Heart right ventricle (tissue), 16 donors: ENCODE measurements at regions not wholly inside any gene's neighbourhood (a gene's known extent, or its start where the extent isn't known, plus 50 kb on each side); places are given as distances from the start of the nearest gene placed in this dataset.

Experiments used
- ATAC-seq, 8 donors: fragments of 200-7000 bp; cut with Tn5 transposase; one replicate each; pipeline ENCODE4 v1.9.1; 2020; ENCODE audit warnings: mild to moderate bottlenecking in 8 of 8, moderate library complexity in 8 of 8, moderate number of reproducible peaks in 1 of 8
- DNase-seq, 2 donors: peaks; one replicate each; pipeline ENCODE4 v3.0.0-alpha.2; 2020
- H3K27ac ChIP-seq, 10 donors: fragments of 200-600 bp; sonication (generic) in 2 of 10; one replicate each; pipeline versions ENCODE4 v1.5.0 to v1.8.0; 2020 to 2022; ENCODE audit warnings: mild to moderate bottlenecking in 3 of 10
- H3K27me3 ChIP-seq, 7 donors: fragments of 200-600 bp; one replicate each; pipeline ENCODE4 v1.8.0; 2021 to 2022; ENCODE audit warnings: mild to moderate bottlenecking in 2 of 7
- H3K36me3 ChIP-seq, 9 donors: fragments of 200-600 bp; sonication (generic) in 1 of 9; one replicate each; pipeline versions ENCODE4 v1.5.0 to v1.8.0; 2020 to 2022; ENCODE audit warnings: mild to moderate bottlenecking in 2 of 9
- H3K4me1 ChIP-seq, 9 donors: fragments of 200-600 bp; sonication (generic) in 1 of 9; one replicate each; pipeline versions ENCODE4 v1.5.0 to v1.8.0; 2020 to 2022; ENCODE audit warnings: mild to moderate bottlenecking in 4 of 9
- H3K4me3 ChIP-seq, 10 donors: fragments of 200-600 bp; sonication (generic) in 2 of 10; one replicate each; pipeline versions ENCODE4 v1.5.0 to v1.8.0; 2020 to 2022; ENCODE audit warnings: mild to moderate bottlenecking in 7 of 10, moderate library complexity in 2 of 10
- H3K9me3 ChIP-seq, 11 donors: fragments of 200-600 bp in 10 of 11; sonication (generic) in 2 of 11; one replicate each; pipeline versions ENCODE4 v1.5.0 to v1.8.0; 2013 to 2022; ENCODE audit warnings: mild to moderate bottlenecking in 2 of 11, control low read depth in 1 of 11, moderate library complexity in 1 of 11
- CTCF ChIP-seq, 9 donors: fragments of 200-600 bp; sonication (generic) in 2 of 9; IDR thresholded peaks; one replicate each; pipeline versions ENCODE4 v1.5.0 to v1.8.0; 2021 to 2022; ENCODE audit warnings: antibody characterized with exemption in 9 of 9, mild to moderate bottlenecking in 5 of 9, moderate library complexity in 1 of 9
- WGBS, 2 donors: extraction: QIAGEN DNeasy Blood & Tissue Kit; methylation state at CpG; one replicate each; pipeline ENCODE4 v1.1.7; 2013; ENCODE audit warnings: inconsistent platforms in 1 of 2; 5-methylcytosine and 5-hydroxymethylcytosine counted together
- intact Hi-C, 10 donors: fragments of 100-400 bp; cut with DNase I; formaldehyde crosslinking; loops; one replicate each; pipeline versions ENCODE4 v1.11.1 to v1.14.2; 2022
- donor health status: Arrhythmogenic right ventricular cardiomyopathy.
- donor health status: ischemic (EF 13 %, LVEDD 7.1; RV severe dilation, severe dysfunction).
- donor health status: healthy with polysubstance abuse.
- donor health status: DM: no; HTN: yes; CAD: no.
- donor health status: DM: no; HTN: no; CAD: no.
- donor health status: ischemic (EF 25% LVEDD 6.9; RV normal size, moderate dysfunction).
- donor health status: ischemic (EF 25% LVEDD 5.7; RV mildly dilated, moderate dysfunction).
- donor health status: healthy.
- donor health status: DM: yes; HTN: yes; CAD: no.
- donor health status: Ischemic cardiomyopathy.
- donor health status: ischemic (EF 35%, LVEDD 5.7; RV mildly dilated, moderate dysfunction).
- donor health status: nonischemic (EF 11% LVEDD 7.7; RV severe dilation, severe dysfunction).
- donor health status: DM: yes; HTN: yes; CAD: no.
- donor health status: PGD.
- donor health status: ischemic (EF 29% LVEDD 5.4; RV normal size, mild dysfunction).
- donor health status: nonischemic (EF 23%, LVEDD 6.1; RV moderate dilation, normal function).

DNA sequence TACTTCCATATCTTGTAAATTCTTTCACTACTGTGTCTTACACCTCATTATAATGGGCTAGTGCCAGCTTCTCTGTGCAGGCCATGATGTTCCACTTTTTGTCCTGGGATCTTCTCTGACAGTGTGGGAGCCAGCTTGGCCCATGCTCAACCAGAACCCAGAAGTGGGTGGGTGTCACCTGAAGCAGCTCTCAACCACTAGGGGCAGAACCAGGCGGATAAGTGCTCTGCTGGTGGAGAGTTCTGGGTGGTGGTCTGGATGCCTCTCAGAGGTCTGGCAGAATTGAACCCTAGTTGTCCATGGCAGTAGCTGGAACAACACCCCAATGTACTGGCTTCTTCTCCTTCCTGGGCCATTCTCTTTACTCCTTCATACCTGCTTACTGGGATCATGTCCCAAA lies 254.1 kb upstream of the N4BP1 start:
- Histone ChIP-seq H3K4me3 (no peak overlapping the region), H3K4me1 (no peaks in the 10 kb centered on the region), H3K27ac (no peak overlapping the region), H3K9me3 (peaks cover 0 to 11% (median 0%) of the 10 kb centered on the region in 11 donors), H3K36me3 (no peaks in the 10 kb centered on the region), H3K27me3 (peaks cover 0 to 3% (median 0%) of the 10 kb centered on the region in 7 donors)
- ATAC-seq (no peak), DNase-seq (no peak)
- 76 to 81% methylated on average over 1 of the region's 1 CpG for WGBS, 2 donors
- no peak for TF ChIP-seq CTCF (IDR thresholded peaks at IDR 0.05)
- intact Hi-C loops: no loop called here

DNA sequence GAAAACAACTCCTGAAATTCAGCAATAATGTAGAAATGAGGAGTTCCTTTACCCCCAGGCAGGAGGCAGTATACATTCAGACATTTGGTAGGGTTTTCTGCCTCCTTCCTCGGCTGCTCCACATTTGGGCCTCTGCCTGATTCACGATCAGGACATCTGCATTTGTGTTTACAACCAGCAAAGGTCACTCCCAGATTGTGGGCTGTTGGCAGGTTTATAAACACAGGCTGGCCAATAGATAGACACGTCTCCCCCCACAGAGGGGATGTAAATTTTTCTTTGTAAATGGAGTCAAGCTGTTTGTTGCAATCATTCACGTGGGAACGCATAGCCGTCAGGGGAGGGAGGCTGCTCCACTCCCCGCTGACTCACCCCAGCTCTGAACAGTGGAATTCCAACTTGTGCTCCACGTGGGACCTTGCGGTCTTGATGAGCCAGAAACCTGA lies 252.1 kb upstream of the N4BP1 start:
- TF ChIP-seq CTCF (IDR thresholded peaks at IDR 0.05): no peak
- WGBS, 2 donors: 33 to 35% methylated on average over 9 of the region's 9 CpGs
- Histone ChIP-seq H3K27me3 (peaks cover 0 to 11% (median 4%) of the 10 kb centered on the region in 7 donors), H3K4me1 (no peaks in the 10 kb centered on the region), H3K9me3 (peaks cover 0 to 11% (median 0%) of the 10 kb centered on the region in 11 donors), H3K27ac (no peak overlapping the region), H3K4me3 (no peak overlapping the region), H3K36me3 (no peaks in the 10 kb centered on the region)
- intact Hi-C loops: no loop called here
- DNase-seq: no peak
- ATAC-seq: no peak

DNA sequence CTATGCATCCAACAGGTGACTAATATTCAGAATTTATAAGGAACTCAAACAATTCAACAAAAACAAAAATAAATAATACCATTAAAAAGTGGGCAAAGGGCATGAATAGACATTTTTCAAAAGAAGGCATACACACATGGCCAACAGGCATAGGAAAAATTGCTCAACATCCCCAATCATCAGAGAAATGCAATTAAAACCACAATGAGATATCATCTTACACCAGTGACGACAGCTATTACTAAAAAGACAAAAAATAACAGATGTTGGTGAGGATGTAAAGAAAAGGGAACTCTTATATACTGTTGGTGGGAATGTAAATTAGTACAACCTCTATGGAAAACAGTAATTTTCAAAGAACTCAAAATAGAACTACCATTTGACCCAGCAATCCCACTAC lies 250.4 kb upstream of the N4BP1 start:
- Histone ChIP-seq H3K27me3 (peaks cover 0 to 12% (median 4%) of the 10 kb centered on the region in 7 donors), H3K36me3 (no peaks in the 10 kb centered on the region), H3K9me3 (peaks cover 0 to 8% (median 0%) of the 10 kb centered on the region in 11 donors), H3K4me1 (no peaks in the 10 kb centered on the region), H3K4me3 (no peak overlapping the region), H3K27ac (no peak overlapping the region)
- TF ChIP-seq CTCF (IDR thresholded peaks at IDR 0.05): no peak
- 61 to 74% methylated on average over 1 of the region's 1 CpG for WGBS, 2 donors
- no peak for DNase-seq
- ATAC-seq: no peak
- intact Hi-C loops: no loop called here

- H3K27ac ChIP-seq: no peak overlapping the region
- WGBS, 2 donors: 72 to 78% methylated on average over 12 of the region's 12 CpGs
- ATAC-seq (no peak), DNase-seq (no peak)
- no peak overlapping the region for H3K4me3 ChIP-seq
- H3K9me3 ChIP-seq: no peaks in the 10 kb centered on the region
- no peaks in the 10 kb centered on the region for H3K36me3 ChIP-seq
- TF ChIP-seq CTCF (IDR thresholded peaks at IDR 0.05): no peak
- intact Hi-C loops: no loop called here
- peaks cover 0 to 7% (median 0%) of the 10 kb centered on the region in 7 donors for H3K27me3 ChIP-seq
- H3K4me1 ChIP-seq: no peaks in the 10 kb centered on the region
Measured at GRCh38 chr16:48852951-48853350, 243.0 kb upstream of the N4BP1 start.
